Astrocyte of the cerebellum (primary cell): ENCODE measurements at regions not wholly inside any gene's neighbourhood (a gene's known extent, or its start where the extent isn't known, plus 50 kb on each side); places are given as distances from the start of the nearest gene placed in this dataset.

Experiments
- DNase-seq: peaks from one replicate; pipeline ENCODE4 v3.0.0-alpha.2; 2011; ENCODE audit warnings: low read depth
- H3K4me3 ChIP-seq: 2 replicates; pipeline ENCODE4 v1.5.1; 2011; ENCODE audit warnings: mild to moderate bottlenecking, low read depth, low read length, moderate library complexity
- in situ Hi-C: cut with HindIII; loops from 2 replicates; pipeline ENCODE4 v1.10.0; 2017; ENCODE audit warnings: low sequenced_read_pairs
- TF ChIP-seq, protein P1 (sequence below): IDR thresholded peaks from 2 replicates; pipeline ENCODE4 v1.5.1; 2012; ENCODE audit warnings: low read length, low read depth, moderate library complexity, mild to moderate bottlenecking; ENCODE audit errors: missing control alignments

GRCh38 chr2:228654707-228655106 is 473.2 kb upstream of the SPHKAP start:
- TF ChIP-seq, protein P1, sequence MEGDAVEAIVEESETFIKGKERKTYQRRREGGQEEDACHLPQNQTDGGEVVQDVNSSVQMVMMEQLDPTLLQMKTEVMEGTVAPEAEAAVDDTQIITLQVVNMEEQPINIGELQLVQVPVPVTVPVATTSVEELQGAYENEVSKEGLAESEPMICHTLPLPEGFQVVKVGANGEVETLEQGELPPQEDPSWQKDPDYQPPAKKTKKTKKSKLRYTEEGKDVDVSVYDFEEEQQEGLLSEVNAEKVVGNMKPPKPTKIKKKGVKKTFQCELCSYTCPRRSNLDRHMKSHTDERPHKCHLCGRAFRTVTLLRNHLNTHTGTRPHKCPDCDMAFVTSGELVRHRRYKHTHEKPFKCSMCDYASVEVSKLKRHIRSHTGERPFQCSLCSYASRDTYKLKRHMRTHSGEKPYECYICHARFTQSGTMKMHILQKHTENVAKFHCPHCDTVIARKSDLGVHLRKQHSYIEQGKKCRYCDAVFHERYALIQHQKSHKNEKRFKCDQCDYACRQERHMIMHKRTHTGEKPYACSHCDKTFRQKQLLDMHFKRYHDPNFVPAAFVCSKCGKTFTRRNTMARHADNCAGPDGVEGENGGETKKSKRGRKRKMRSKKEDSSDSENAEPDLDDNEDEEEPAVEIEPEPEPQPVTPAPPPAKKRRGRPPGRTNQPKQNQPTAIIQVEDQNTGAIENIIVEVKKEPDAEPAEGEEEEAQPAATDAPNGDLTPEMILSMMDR, result no peak
- no peak for DNase-seq
- no peak overlapping the region for H3K4me3 ChIP-seq
- in situ Hi-C loops, result loop anchor here (25.0 kb wide), 1 partner anchor 767 kb away; no protein-coding TSS in a partner anchor

DNA sequence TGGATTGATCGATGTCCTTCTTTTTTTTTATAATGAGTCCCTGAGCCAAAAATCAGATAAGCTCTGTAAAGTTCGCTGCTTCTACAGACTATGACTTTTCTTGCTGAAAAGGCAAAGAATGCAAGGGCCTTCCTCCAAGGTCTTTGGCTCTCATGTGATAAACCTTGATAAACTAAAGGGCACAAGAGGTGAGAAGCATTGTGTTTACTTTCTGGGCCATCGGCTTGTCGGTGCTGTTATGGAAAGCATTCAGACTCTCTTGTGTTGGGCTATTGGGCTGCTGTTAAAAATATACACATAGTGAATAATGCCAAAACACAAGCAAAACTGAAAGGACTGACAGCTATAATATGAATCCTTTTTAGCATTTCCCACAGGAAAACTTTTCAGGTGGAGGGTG is 472.4 kb upstream of the SPHKAP start:
- DNase-seq, result no peak
- H3K4me3 ChIP-seq, result no peak overlapping the region
- TF ChIP-seq, protein P1, result no peak
- in situ Hi-C loops, result loop anchor here (25.0 kb wide), 1 partner anchor 767 kb away; no protein-coding TSS in a partner anchor

DNA sequence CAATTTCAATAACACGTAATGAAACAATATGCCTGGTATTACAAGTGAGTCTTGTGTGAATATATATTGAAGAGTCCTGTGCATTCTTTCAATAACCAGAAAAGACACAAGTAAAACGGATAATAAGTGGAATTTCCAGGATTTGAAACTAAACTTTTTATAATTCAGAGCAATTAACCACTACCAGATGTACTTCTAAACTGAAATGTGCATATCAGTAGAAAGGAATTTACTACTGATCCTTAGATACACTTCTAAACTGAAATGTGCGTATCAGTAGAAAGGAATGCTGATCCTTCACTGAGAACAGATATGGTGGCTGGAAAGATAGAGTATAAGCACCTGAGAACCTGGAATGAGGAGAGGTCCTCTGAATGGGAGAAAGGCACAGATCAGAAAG is 470.9 kb upstream of the SPHKAP start:
- TF ChIP-seq, protein P1, result no peak
- H3K4me3 ChIP-seq, result no peak overlapping the region
- in situ Hi-C loops, result loop anchor here (25.0 kb wide), 1 partner anchor 765 kb away; no protein-coding TSS in a partner anchor
- no peak for DNase-seq

DNA sequence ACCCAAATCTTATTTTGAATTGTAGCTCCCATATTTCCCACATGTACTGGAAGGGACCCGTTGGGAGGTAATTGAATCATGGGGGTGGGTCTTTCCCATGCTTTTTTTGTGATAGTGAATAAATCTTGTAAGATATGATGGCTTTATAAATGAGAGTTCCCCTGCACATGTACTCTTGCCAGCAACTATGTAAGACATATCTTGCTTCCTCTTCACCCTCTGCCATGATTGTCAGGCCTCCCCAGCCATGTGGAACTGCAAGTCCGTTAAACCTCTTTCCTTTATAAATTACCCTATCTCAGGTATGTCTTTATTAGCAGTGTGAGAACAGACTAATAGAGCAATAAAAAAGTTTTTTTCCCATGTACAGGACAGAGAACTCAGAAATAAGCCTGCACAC is 468.4 kb upstream of the SPHKAP start:
- in situ Hi-C loops, result loop anchor here (25.0 kb wide), 1 partner anchor 763 kb away; no protein-coding TSS in a partner anchor
- TF ChIP-seq, protein P1, result no peak
- no peak for DNase-seq
- no peak overlapping the region for H3K4me3 ChIP-seq

GRCh38 chr2:228649447-228649846 is 468.0 kb upstream of the SPHKAP start:
- H3K4me3 ChIP-seq, result no peak overlapping the region
- no peak for DNase-seq
- TF ChIP-seq, protein P1, result no peak
- in situ Hi-C loops, result no loop called here

DNA sequence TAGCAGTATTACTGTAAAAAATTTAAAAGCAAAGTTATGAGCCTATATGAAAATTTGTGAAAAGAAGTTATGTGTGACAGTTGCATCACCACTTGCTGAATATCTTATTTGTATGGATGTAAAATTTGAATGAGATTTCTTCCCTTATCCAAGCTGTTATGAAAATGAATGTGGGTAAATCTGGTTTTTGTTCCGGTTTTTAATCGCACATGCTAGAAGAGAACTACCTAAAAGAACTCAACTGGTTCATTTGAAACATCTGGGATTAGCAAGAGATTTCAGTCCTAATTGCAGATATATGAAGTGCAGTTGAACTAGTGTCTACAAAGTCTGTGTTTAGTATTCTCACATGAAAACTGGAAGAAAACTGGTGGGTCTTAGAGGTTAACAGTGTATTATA is 467.1 kb upstream of the SPHKAP start:
- in situ Hi-C loops, result no loop called here
- no peak for DNase-seq
- H3K4me3 ChIP-seq, result no peak overlapping the region
- TF ChIP-seq, protein P1, result no peak
